MCF 10A (cell line): ENCODE measurements at regions not wholly inside any gene's neighbourhood (a gene's known extent, or its start where the extent isn't known, plus 50 kb on each side); places are given as distances from the start of the nearest gene placed in this dataset.

Experiments
- BruUV-seq: library from RNA; stranded (reverse); fragments of 400-500 nt; replicated peaks from 2 replicates; lab custom pipeline; 2021; lab: Mats Ljungman, UMichigan
- CTCF ChIA-PET: fragments of 300-600 bp; sonication (Branson Sonifier 250); formaldehyde crosslinking; extraction: SDS; loops from one replicate; lab custom pipeline; 2021; ENCODE audit warnings: antibody characterized with exemption, inconsistent platforms; lab: Yijun Ruan, JAX
- POLR2A ChIA-PET: fragments of 300-600, 350-650 bp; sonication (Branson Sonifier 250); formaldehyde crosslinking; extraction: SDS; loops from one replicate; lab custom pipeline; 2020; ENCODE audit warnings: antibody characterized with exemption, inconsistent platforms; lab: Yijun Ruan, JAX
- DNase-seq: peaks from one replicate; pipeline ENCODE4 v3.0.0-alpha.2; 2018; ENCODE audit not compliant: unreplicated experiment
- H3K27ac Mint-ChIP-seq: one replicate; pipeline ENCODE4 v1.8.0; 2022; ENCODE audit warnings: mild to moderate bottlenecking, low read depth, mixed read lengths; ENCODE audit not compliant: unreplicated experiment
- H3K27me3 Mint-ChIP-seq: one replicate; pipeline ENCODE4 v1.8.0; 2022; ENCODE audit warnings: mixed read lengths; ENCODE audit not compliant: insufficient read depth, unreplicated experiment
- H3K36me3 Mint-ChIP-seq: one replicate; pipeline ENCODE4 v1.8.0; 2022; ENCODE audit warnings: mild to moderate bottlenecking, moderate library complexity, mixed read lengths; ENCODE audit not compliant: insufficient read depth, unreplicated experiment
- H3K4me1 Mint-ChIP-seq: one replicate; pipeline ENCODE4 v1.8.0; 2022; ENCODE audit warnings: mixed read lengths; ENCODE audit not compliant: insufficient read depth, unreplicated experiment
- H3K4me3 Mint-ChIP-seq: one replicate; pipeline ENCODE4 v1.8.0; 2022; ENCODE audit warnings: mild to moderate bottlenecking, moderate library complexity, mixed read lengths; ENCODE audit not compliant: unreplicated experiment
- H3K9me3 Mint-ChIP-seq: one replicate; pipeline ENCODE4 v1.8.0; 2022; ENCODE audit warnings: mixed read lengths; ENCODE audit not compliant: unreplicated experiment
- CTCF ChIP-seq: fragments of 200-600 bp; IDR thresholded peaks from one replicate; pipeline ENCODE4 v1.8.0; 2022; ENCODE audit warnings: antibody characterized with exemption, mild to moderate bottlenecking; ENCODE audit not compliant: unreplicated experiment
- intact Hi-C: fragments of 100-400 bp; cut with micrococcal nuclease; formaldehyde crosslinking; loops from 2 replicates; pipeline ENCODE4 v1.14.1; 2022

GRCh38 chr7:84848219-84848973, 338.5 kb downstream of the SEMA3D start:
- TF ChIP-seq CTCF = no peak
- no peak for DNase-seq
- ChIA-PET CTCF (no interaction called here), POLR2A (interaction anchor here (0.6 kb wide), 1 partner anchor 56 kb away, joined by 4 read pairs; no protein-coding TSS in a partner anchor)
- H3K4me1 Mint-ChIP-seq = no peaks in the 10 kb centered on the region
- H3K36me3 Mint-ChIP-seq = no peaks in the 10 kb centered on the region
- H3K4me3 Mint-ChIP-seq = no peak overlapping the region
- no peak overlapping the region for H3K27ac Mint-ChIP-seq
- BruUV-seq = no TSS peak
- no peaks in the 10 kb centered on the region for H3K9me3 Mint-ChIP-seq
- H3K27me3 Mint-ChIP-seq = no peaks in the 10 kb centered on the region
- intact Hi-C loops = no loop called here

- Mint-ChIP-seq H3K4me1 (no peaks in the 10 kb centered on the region), H3K9me3 (no peaks in the 10 kb centered on the region), H3K27me3 (no peaks in the 10 kb centered on the region), H3K27ac (no peak overlapping the region), H3K4me3 (no peak overlapping the region), H3K36me3 (no peaks in the 10 kb centered on the region)
- POLR2A ChIA-PET = interaction anchor here (0.6 kb wide), 1 partner anchor 56 kb away, joined by 4 read pairs; no protein-coding TSS in a partner anchor
- intact Hi-C loops = no loop called here
- DNase-seq = no peak
- CTCF ChIA-PET = no interaction called here
- BruUV-seq = no TSS peak
- no peak for TF ChIP-seq CTCF
Measured at GRCh38 chr7:84847790-84848189, 339.1 kb downstream of the SEMA3D start.

- Mint-ChIP-seq H3K36me3 (no peaks in the 10 kb centered on the region), H3K27ac (no peak overlapping the region), H3K9me3 (no peaks in the 10 kb centered on the region), H3K4me3 (no peak overlapping the region), H3K4me1 (no peaks in the 10 kb centered on the region), H3K27me3 (no peaks in the 10 kb centered on the region)
- no peak for TF ChIP-seq CTCF
- intact Hi-C loops = no loop called here
- DNase-seq = no peak
- BruUV-seq = no TSS peak
- CTCF ChIA-PET = no interaction called here
- POLR2A ChIA-PET = no interaction called here
Measured at GRCh38 chr7:84847038-84847437, 339.8 kb downstream of the SEMA3D start.

- no peak for TF ChIP-seq CTCF
- Mint-ChIP-seq H3K36me3 (no peaks in the 10 kb centered on the region), H3K4me1 (no peaks in the 10 kb centered on the region), H3K9me3 (no peaks in the 10 kb centered on the region), H3K4me3 (no peak overlapping the region), H3K27ac (no peak overlapping the region), H3K27me3 (no peaks in the 10 kb centered on the region)
- intact Hi-C loops = no loop called here
- ChIA-PET CTCF (no interaction called here), POLR2A (no interaction called here)
- DNase-seq = no peak
- no TSS peak for BruUV-seq
Measured at GRCh38 chr7:84845971-84846370, 340.9 kb downstream of the SEMA3D start.
